SK-N-MC (cell line): ENCODE measurements at regions not wholly inside any gene's neighbourhood (a gene's known extent, or its start where the extent isn't known, plus 50 kb on each side); places are given as distances from the start of the nearest gene placed in this dataset.
A peak's percentile ranks its signal among the peaks of the same experiment; 100 is the strongest.

Experiments used
- DNase-seq: peaks from one replicate; pipeline ENCODE4 v3.0.0-alpha.2; 2011; ENCODE audit warnings: low read depth, low spot score
- H3K27ac ChIP-seq: fragments of 200-600 bp; sonication (generic); 2 replicates; pipeline ENCODE4 v1.5.1; 2016; ENCODE audit warnings: mixed run types
- H3K36me3 ChIP-seq: fragments of 200-600 bp; sonication (generic); 2 replicates; pipeline ENCODE4 v1.6.1; 2017; ENCODE audit warnings: antibody characterized with exemption, low read length, mixed read lengths; ENCODE audit not compliant: insufficient read depth
- H3K4me3 ChIP-seq: fragments of 200-600 bp; sonication (generic); 2 replicates; pipeline ENCODE4 v1.5.1; 2016
- H3K9ac ChIP-seq: fragments of 200-600 bp; sonication (generic); 2 replicates; pipeline ENCODE4 v1.8.0; 2017; ENCODE audit warnings: mixed run types, mixed read lengths; ENCODE audit not compliant: insufficient read length
- H3K9me3 ChIP-seq: fragments of 200-600 bp; sonication (generic); 2 replicates; pipeline ENCODE4 v1.6.1; 2017; ENCODE audit warnings: low read depth, mild to moderate bottlenecking, antibody characterized with exemption, low read length, moderate library complexity, mixed read lengths
- EZH2 ChIP-seq: fragments of 200-600 bp; sonication (generic); IDR thresholded peaks from one replicate; pipeline ENCODE4 v1.6.1; 2017; ENCODE audit warnings: antibody characterized with exemption
- FOXP2 ChIP-seq: optimal IDR thresholded peaks from 2 replicates; pipeline ENCODE3; 2011; ENCODE audit warnings: mild to moderate bottlenecking, moderate library complexity; ENCODE audit not compliant: insufficient read depth; ENCODE audit errors: extremely low read length, control extremely low read depth
- POLR2AphosphoS5 ChIP-seq: IDR thresholded peaks from 2 replicates; pipeline ENCODE4 v1.6.1; 2012; ENCODE audit warnings: mild to moderate bottlenecking, low read depth, low read length, borderline replicate concordance

- Histone ChIP-seq H3K36me3 (no peaks in the 10 kb centered on the region), H3K27ac (no peak overlapping the region), H3K9me3 (no peaks in the 10 kb centered on the region), H3K4me3 (no peak overlapping the region), H3K9ac (no peak overlapping the region)
- TF ChIP-seq EZH2 (no peak), FOXP2 (no peak), POLR2AphosphoS5 (no peak)
- no peak for DNase-seq
Observed at GRCh38 chr1:209130886-209131285, 452.6 kb upstream of the CAMK1G start.

- TF ChIP-seq POLR2AphosphoS5 (no peak), FOXP2 (no peak), EZH2 (no peak)
- Histone ChIP-seq H3K27ac (no peak overlapping the region), H3K9me3 (no peaks in the 10 kb centered on the region), H3K9ac (no peak overlapping the region), H3K4me3 (no peak overlapping the region), H3K36me3 (no peaks in the 10 kb centered on the region)
- no peak for DNase-seq
Observed at GRCh38 chr1:209132736-209133467, 450.6 kb upstream of the CAMK1G start.

DNA sequence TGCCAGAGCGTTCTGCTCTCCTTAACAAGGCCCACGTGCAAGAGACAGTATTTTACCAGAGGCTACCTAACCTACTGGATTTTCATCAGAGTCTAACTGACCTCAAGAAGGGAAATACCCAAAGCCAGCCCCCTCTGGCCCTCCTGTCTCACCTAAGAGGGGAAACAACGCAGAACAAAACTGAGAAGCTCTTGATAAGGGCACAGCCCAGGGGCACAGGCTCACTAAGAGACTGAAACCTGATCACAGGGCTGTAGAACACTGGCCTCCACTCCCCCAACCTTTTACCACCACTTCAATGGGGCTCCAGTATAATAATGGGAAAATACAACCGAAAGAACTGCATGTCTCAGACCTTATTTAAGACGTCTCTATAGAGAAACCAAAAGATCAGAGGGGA lies 449.5 kb upstream of the CAMK1G start:
- H3K27ac ChIP-seq: no peak overlapping the region
- no peaks in the 10 kb centered on the region for H3K36me3 ChIP-seq
- H3K4me3 ChIP-seq: no peak overlapping the region
- no peak for DNase-seq
- no peaks in the 10 kb centered on the region for H3K9me3 ChIP-seq
- no peak overlapping the region for H3K9ac ChIP-seq
- TF ChIP-seq FOXP2 (no peak), EZH2 (no peak), POLR2AphosphoS5 (no peak)

DNA sequence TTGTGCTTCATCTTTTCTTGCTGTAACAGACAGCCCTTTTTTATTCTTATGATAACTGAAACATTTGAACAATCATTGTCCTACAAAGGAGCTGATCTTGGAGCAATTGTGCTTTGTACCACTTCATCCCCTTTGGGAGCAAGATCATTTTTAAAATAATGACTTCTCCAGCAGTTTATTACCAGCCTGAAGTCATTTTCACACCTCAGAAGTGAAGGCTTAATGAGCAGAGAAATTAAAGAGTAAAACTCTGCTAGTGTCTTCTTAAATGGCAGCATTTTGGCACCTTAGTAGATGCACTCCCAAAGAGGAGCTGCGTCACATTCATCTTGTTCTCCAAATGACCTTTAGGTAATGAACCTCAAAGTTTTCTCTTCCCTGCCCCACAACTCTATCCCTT lies 439.6 kb upstream of the CAMK1G start:
- H3K9ac ChIP-seq: no peak overlapping the region
- H3K9me3 ChIP-seq: no peaks in the 10 kb centered on the region
- no peaks in the 10 kb centered on the region for H3K36me3 ChIP-seq
- TF ChIP-seq FOXP2 (no peak), EZH2 (no peak)
- H3K4me3 ChIP-seq: no peak overlapping the region
- no peak overlapping the region for H3K27ac ChIP-seq
- DNase-seq: no peak

GRCh38 chr1:209150114-209150513 lies 433.4 kb upstream of the CAMK1G start:
- no peaks in the 10 kb centered on the region for H3K9me3 ChIP-seq
- DNase-seq: peak; percentile 2
- no peak overlapping the region for H3K27ac ChIP-seq
- TF ChIP-seq POLR2AphosphoS5 (no peak), EZH2 (no peak), FOXP2 (no peak)
- H3K9ac ChIP-seq: no peak overlapping the region
- H3K4me3 ChIP-seq: no peak overlapping the region
- no peaks in the 10 kb centered on the region for H3K36me3 ChIP-seq

- DNase-seq: no peak
- no peak overlapping the region for H3K9ac ChIP-seq
- H3K4me3 ChIP-seq: no peak overlapping the region
- no peaks in the 10 kb centered on the region for H3K36me3 ChIP-seq
- no peak overlapping the region for H3K27ac ChIP-seq
- no peaks in the 10 kb centered on the region for H3K9me3 ChIP-seq
- no peak for TF ChIP-seq EZH2
- no peak for TF ChIP-seq FOXP2
- no peak for TF ChIP-seq POLR2AphosphoS5
Observed at GRCh38 chr1:209153411-209153810, 430.1 kb upstream of the CAMK1G start.

DNA sequence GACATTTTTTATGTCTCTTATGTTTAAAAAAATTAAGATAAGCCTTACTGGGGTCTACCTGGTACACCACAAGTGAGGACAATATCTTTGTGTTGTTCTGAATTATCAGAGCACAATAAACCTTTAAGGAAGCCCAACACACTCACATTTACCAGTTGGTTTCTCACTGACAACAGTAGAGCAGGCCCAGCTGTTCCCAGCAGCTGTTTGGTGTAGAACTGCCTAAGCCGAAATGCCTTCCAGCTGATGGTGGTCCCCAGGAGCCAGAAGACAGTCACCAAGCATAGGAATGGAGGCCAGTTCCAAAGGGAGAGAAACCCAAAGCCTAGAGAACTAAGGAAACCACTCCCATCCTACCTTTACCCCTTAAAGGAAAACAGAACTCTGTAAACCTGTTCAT lies 428.6 kb upstream of the CAMK1G start:
- no peaks in the 10 kb centered on the region for H3K9me3 ChIP-seq
- TF ChIP-seq POLR2AphosphoS5 (no peak), FOXP2 (no peak), EZH2 (no peak)
- DNase-seq: no peak
- no peak overlapping the region for H3K4me3 ChIP-seq
- H3K9ac ChIP-seq: no peak overlapping the region
- no peak overlapping the region for H3K27ac ChIP-seq
- H3K36me3 ChIP-seq: no peaks in the 10 kb centered on the region

DNA sequence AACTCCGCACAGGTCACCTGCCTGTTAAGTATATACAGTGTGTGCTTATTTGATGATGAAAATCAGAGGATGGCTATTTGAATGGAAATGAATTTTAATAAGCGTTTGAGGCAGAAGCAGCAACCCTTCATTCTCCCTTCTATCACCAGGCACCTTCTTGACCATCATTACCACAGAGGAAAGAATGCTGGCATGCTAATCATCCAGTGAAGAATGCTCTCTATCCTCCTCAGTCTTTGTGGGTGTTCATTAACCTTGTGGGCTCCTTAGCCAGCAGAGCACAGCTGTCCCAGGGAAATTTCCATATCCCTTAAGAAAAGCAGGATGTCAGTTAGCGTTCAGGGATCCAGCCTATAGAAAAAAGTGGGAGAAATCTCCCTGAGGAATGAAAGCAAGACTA lies 428.0 kb upstream of the CAMK1G start:
- Histone ChIP-seq H3K4me3 (no peak overlapping the region), H3K9me3 (no peaks in the 10 kb centered on the region), H3K27ac (no peak overlapping the region), H3K9ac (no peak overlapping the region), H3K36me3 (no peaks in the 10 kb centered on the region)
- TF ChIP-seq POLR2AphosphoS5 (no peak), FOXP2 (no peak), EZH2 (no peak)
- no peak for DNase-seq

DNA sequence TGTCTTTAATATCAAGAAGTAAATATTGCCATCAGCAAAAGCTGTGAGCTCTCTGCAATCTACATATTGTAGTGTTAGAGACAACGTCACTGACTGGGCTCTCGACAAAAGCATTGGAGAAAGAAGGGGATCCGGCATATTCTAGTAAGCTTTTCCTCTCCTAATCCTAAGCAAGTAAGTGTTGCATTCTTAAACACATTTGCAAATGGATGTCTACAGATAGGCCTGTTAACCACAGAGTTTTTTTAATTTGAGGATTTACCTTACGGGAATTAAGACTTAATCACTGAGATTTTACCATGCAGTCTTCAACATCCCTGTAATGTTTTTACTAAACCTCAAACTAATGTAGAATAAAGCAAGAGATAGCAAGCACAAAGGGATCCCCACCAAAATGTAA lies 426.5 kb upstream of the CAMK1G start:
- H3K27ac ChIP-seq: no peak overlapping the region
- DNase-seq: no peak
- no peaks in the 10 kb centered on the region for H3K9me3 ChIP-seq
- TF ChIP-seq EZH2 (no peak), POLR2AphosphoS5 (no peak), FOXP2 (no peak)
- no peak overlapping the region for H3K9ac ChIP-seq
- no peaks in the 10 kb centered on the region for H3K36me3 ChIP-seq
- no peak overlapping the region for H3K4me3 ChIP-seq
